ENCODE measurements at regions not wholly inside any gene's neighbourhood (a gene's known extent, or its start where the extent isn't known, plus 50 kb on each side); places are given as distances from the start of the nearest gene placed in this dataset.

DNA sequence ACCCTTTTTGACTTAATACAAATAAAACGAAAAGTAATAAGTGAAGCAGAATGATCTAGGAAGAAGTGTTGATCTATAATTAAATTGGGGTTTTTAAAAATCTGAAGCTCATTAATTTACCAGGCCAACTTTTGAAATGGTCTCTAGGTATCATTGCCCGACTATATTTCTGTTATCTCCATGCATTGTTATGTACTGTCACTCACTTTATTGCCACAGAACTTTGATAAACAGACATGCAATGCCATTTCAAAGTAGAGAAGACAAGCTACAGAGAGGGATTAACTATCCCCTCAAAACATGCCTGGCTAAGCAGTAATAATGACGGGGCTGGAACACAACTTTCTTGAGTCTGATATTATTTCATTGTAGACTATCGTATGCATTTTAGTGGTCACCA, 147.6 kb upstream of the ITGA4 start:
- peak overlapping the region; percentile 88 to 97 (median 92) for H3K27ac Mint-ChIP-seq
- Histone ChIP-seq H3K27ac (ENCODE audit: low read depth, low read length) (peak overlapping the region; percentile 73), H3K27me3 (ENCODE audit: insufficient read depth, low read length) (no peaks in the 10 kb centered on the region), H3K4me3 (ENCODE audit: low read length in 2 of 2) (peak overlapping the region; percentile 3 to 40), H3K9me3 (ENCODE audit: control insufficient read depth in 1 of 2, low read length in 2 of 2) (no peaks in the 10 kb centered on the region), H3K4me1 (ENCODE audit: insufficient read depth, low read length) (peaks cover 96% of the 10 kb centered on the region), H3K36me3 (ENCODE audit: insufficient read depth, low read length) (no peaks in the 10 kb centered on the region)
- intact Hi-C loops (cut with micrococcal nuclease) = loop anchor here (5.0 kb wide), 2 partner anchors 83 to 132 kb away; no protein-coding TSS in a partner anchor
- peak overlapping the region; percentile 45 to 89 (median 82) for H3K4me3 Mint-ChIP-seq
- peaks cover 0 to 1% (median 0%) of the 10 kb centered on the region in 8 donors for H3K9me3 Mint-ChIP-seq
- H3K36me3 Mint-ChIP-seq = no peaks in the 10 kb centered on the region
- ChIA-PET POLR2A (ENCODE audit: partially characterized antibody) (interaction anchor here (0.6 to 16.0 kb wide), 15 partner anchors 9 to 205 kb away, joined by 3 to 374 read pairs (median 5); partner anchors contain the start of gene ITGA4), CTCF (ENCODE audit: partially characterized antibody) (interaction anchor here (1.2 to 7.4 kb wide), 5 partner anchors 10 to 205 kb away, joined by 3 to 46 read pairs (median 7); partner anchors contain the start of gene ITGA4)
- peak in 1 of 5 donors; percentile 12 for DNase-seq
- H3K27me3 Mint-ChIP-seq = no peaks in the 10 kb centered on the region
- peaks cover 51 to 86% (median 69%) of the 10 kb centered on the region in 4 donors for H3K4me1 Mint-ChIP-seq

DNA sequence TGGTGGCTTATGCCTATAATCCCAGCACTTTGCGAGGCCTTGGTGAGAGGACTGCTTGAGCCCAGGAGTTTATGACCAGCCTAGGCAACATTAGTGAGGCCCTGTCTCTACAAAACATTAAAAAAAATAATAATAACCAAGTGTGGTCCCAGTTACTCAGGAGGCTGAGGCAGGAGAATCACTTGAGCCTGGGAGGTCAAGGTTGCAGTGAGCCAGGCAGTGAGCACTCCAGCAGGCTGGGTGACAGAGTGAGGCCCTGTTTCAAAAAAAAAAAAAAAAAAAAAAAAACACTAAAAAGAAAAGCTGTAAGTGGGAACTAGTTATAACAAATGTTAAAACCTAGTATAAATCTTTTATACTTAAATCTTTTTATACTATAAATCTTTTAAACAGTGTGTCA, 146.2 kb upstream of the ITGA4 start:
- H3K36me3 Mint-ChIP-seq = no peaks in the 10 kb centered on the region
- ChIA-PET CTCF (ENCODE audit: partially characterized antibody) (interaction anchor here (1.1 to 7.4 kb wide), 8 partner anchors 9 to 206 kb away, joined by 3 to 46 read pairs (median 6); partner anchors contain the start of gene ITGA4), POLR2A (ENCODE audit: partially characterized antibody) (interaction anchor here (0.7 to 16.0 kb wide), 21 partner anchors 10 to 206 kb away, joined by 3 to 374 read pairs (median 9); partner anchors contain the start of gene ITGA4)
- H3K9me3 ChIP-seq (ENCODE audit: control insufficient read depth in 1 of 2, low read length in 2 of 2) = no peaks in the 10 kb centered on the region
- no peaks in the 10 kb centered on the region for H3K27me3 Mint-ChIP-seq
- H3K36me3 ChIP-seq (ENCODE audit: insufficient read depth, low read length) = no peaks in the 10 kb centered on the region
- DNase-seq = no peak
- H3K4me1 Mint-ChIP-seq = peaks cover 41 to 72% (median 56%) of the 10 kb centered on the region in 4 donors
- peaks cover 0 to 1% (median 0%) of the 10 kb centered on the region in 8 donors for H3K9me3 Mint-ChIP-seq
- H3K27me3 ChIP-seq (ENCODE audit: insufficient read depth, low read length) = no peaks in the 10 kb centered on the region
- peak overlapping the region in 1 of 8 donors; percentile 18 for H3K4me3 Mint-ChIP-seq
- H3K27ac Mint-ChIP-seq = peak overlapping the region in 5 of 7 donors; percentile 13 to 47 (median 41)
- intact Hi-C loops (cut with micrococcal nuclease) = no loop called here
- no peak overlapping the region for H3K4me3 ChIP-seq (ENCODE audit: low read length in 2 of 2)
- H3K27ac ChIP-seq (ENCODE audit: low read depth, low read length) = no peak overlapping the region
- H3K4me1 ChIP-seq (ENCODE audit: insufficient read depth, low read length) = peaks cover 90% of the 10 kb centered on the region

DNA sequence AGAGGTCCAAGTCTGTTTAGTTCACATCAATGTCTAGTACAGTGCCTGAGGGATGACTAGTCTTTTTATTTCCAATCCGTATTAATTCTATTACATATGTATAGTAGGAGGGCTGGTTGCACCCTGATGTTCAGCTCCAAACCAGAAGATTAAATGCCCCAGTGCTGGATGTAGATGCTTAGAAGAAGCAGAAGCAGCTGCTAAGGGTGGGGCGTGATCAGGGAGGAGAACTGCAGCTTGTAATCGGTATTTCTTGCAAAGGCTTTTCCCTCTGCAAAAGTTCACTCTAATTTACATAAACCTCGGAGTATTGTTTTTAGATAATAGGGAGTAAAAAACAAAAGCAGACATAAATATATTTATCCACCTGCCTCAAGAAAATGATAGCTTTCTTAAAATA, 145.3 kb upstream of the ITGA4 start:
- H3K36me3 ChIP-seq (ENCODE audit: insufficient read depth, low read length) = no peaks in the 10 kb centered on the region
- no peaks in the 10 kb centered on the region for H3K36me3 Mint-ChIP-seq
- peaks cover 82% of the 10 kb centered on the region for H3K4me1 ChIP-seq (ENCODE audit: insufficient read depth, low read length)
- CTCF ChIA-PET (ENCODE audit: partially characterized antibody) = interaction anchor here (1.0 to 3.7 kb wide), 13 partner anchors 8 to 207 kb away, joined by 3 to 27 read pairs (median 4); partner anchors contain the start of gene ITGA4
- H3K4me1 Mint-ChIP-seq = peaks cover 37 to 63% (median 50%) of the 10 kb centered on the region in 4 donors
- peak overlapping the region; percentile 88 to 97 (median 95) for H3K27ac Mint-ChIP-seq
- POLR2A ChIA-PET (ENCODE audit: partially characterized antibody) = interaction anchor here (0.7 to 16.0 kb wide), 30 partner anchors 9 to 207 kb away, joined by 3 to 374 read pairs (median 6); partner anchors contain the start of gene ITGA4
- H3K27me3 Mint-ChIP-seq = no peaks in the 10 kb centered on the region
- no peaks in the 10 kb centered on the region for H3K27me3 ChIP-seq (ENCODE audit: insufficient read depth, low read length)
- intact Hi-C loops (cut with micrococcal nuclease) = loop anchor here (2.0 kb wide), 1 partner anchor 145 kb away; the partner anchor contains the start of gene ITGA4
- H3K9me3 ChIP-seq (ENCODE audit: control insufficient read depth in 1 of 2, low read length in 2 of 2) = no peaks in the 10 kb centered on the region
- DNase-seq = peak in 1 of 5 donors; percentile 10
- peak overlapping the region in 1 of 2 donors; percentile 27 for H3K4me3 ChIP-seq (ENCODE audit: low read length in 2 of 2)
- H3K27ac ChIP-seq (ENCODE audit: low read depth, low read length) = peak overlapping the region; percentile 46
- peaks cover 0 to 1% (median 0%) of the 10 kb centered on the region in 8 donors for H3K9me3 Mint-ChIP-seq
- peak overlapping the region in 7 of 8 donors; percentile 58 to 77 (median 74) for H3K4me3 Mint-ChIP-seq

DNA sequence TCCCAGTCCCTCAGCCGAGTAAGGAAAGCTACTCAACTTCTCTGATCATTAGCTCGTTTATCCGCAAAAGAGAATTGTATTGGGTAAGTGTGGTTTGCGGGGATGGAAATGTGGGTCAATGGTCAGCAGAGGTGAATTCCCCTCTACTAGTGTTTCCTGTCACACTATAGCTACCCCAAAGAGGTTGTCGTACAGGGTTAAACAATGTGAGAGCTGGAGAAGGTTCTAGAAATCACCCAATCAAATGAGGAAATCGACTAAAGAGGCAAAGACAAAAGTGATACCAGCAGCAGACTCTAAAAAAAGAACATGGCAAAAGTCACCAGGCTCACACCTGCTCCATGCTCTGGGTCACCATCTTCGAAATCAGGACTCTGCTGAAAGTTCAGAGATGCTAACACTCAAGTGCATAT, 144.7 kb upstream of the ITGA4 start:
- H3K9me3 ChIP-seq (ENCODE audit: control insufficient read depth in 1 of 2, low read length in 2 of 2) = no peaks in the 10 kb centered on the region
- Mint-ChIP-seq H3K9me3 (peaks cover 0 to 1% (median 0%) of the 10 kb centered on the region in 8 donors), H3K27me3 (no peaks in the 10 kb centered on the region), H3K36me3 (no peaks in the 10 kb centered on the region), H3K4me3 (peak overlapping the region; percentile 12 to 77 (median 71)), H3K4me1 (peaks cover 34 to 56% (median 46%) of the 10 kb centered on the region in 4 donors), H3K27ac (peak overlapping the region; percentile 88 to 97 (median 95))
- no peaks in the 10 kb centered on the region for H3K36me3 ChIP-seq (ENCODE audit: insufficient read depth, low read length)
- H3K4me1 ChIP-seq (ENCODE audit: insufficient read depth, low read length) = peaks cover 75% of the 10 kb centered on the region
- ChIA-PET POLR2A (ENCODE audit: partially characterized antibody) (interaction anchor here (0.7 to 16.0 kb wide), 27 partner anchors 12 to 207 kb away, joined by 3 to 374 read pairs (median 6); partner anchors contain the start of gene ITGA4), CTCF (ENCODE audit: partially characterized antibody) (interaction anchor here (1.0 to 3.7 kb wide), 14 partner anchors 8 to 207 kb away, joined by 3 to 27 read pairs (median 4); partner anchors contain the start of gene ITGA4)
- H3K27me3 ChIP-seq (ENCODE audit: insufficient read depth, low read length) = no peaks in the 10 kb centered on the region
- intact Hi-C loops (cut with micrococcal nuclease) = loop anchor here (2.0 kb wide), 1 partner anchor 144 kb away; the partner anchor contains the start of gene ITGA4
- peak overlapping the region; percentile 46 for H3K27ac ChIP-seq (ENCODE audit: low read depth, low read length)
- DNase-seq = peak; percentile 38 to 55 (median 45)
- H3K4me3 ChIP-seq (ENCODE audit: low read length in 2 of 2) = peak overlapping the region in 1 of 2 donors; percentile 27

DNA sequence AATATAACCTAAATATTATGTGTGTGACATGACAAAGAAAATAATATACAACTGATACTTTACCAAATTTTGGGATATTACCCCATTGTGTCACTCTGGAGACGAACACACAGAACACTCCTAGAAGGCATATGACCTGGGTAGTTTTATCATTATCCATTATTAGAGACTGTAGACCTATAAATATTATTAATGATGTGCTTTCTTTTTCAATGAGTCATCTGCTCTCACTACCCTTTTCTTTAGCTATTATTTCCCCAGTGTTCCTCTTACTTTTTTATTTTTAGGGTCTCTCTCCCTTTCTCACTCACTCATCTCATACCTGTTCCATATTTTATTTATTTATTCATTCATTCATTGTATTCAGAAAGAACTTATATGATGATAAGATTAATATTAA, 143.3 kb upstream of the ITGA4 start:
- H3K9me3 Mint-ChIP-seq = peaks cover 0 to 1% (median 0%) of the 10 kb centered on the region in 8 donors
- H3K27me3 Mint-ChIP-seq = no peaks in the 10 kb centered on the region
- peaks cover 62% of the 10 kb centered on the region for H3K4me1 ChIP-seq (ENCODE audit: insufficient read depth, low read length)
- CTCF ChIA-PET (ENCODE audit: partially characterized antibody) = interaction anchor here (1.0 to 3.7 kb wide), 5 partner anchors 10 to 144 kb away, joined by 3 to 27 read pairs (median 6); partner anchors contain the start of gene ITGA4
- DNase-seq = no peak
- H3K36me3 Mint-ChIP-seq = no peaks in the 10 kb centered on the region
- no peaks in the 10 kb centered on the region for H3K27me3 ChIP-seq (ENCODE audit: insufficient read depth, low read length)
- POLR2A ChIA-PET (ENCODE audit: partially characterized antibody) = interaction anchor here (0.9 to 16.0 kb wide), 9 partner anchors 8 to 209 kb away, joined by 3 to 374 read pairs (median 12); partner anchors contain the start of gene ITGA4
- H3K4me3 Mint-ChIP-seq = peak overlapping the region in 4 of 8 donors; percentile 13 to 77 (median 63)
- H3K27ac ChIP-seq (ENCODE audit: low read depth, low read length) = peak overlapping the region; percentile 46
- H3K9me3 ChIP-seq (ENCODE audit: control insufficient read depth in 1 of 2, low read length in 2 of 2) = no peaks in the 10 kb centered on the region
- H3K36me3 ChIP-seq (ENCODE audit: insufficient read depth, low read length) = no peaks in the 10 kb centered on the region
- peak overlapping the region; percentile 88 to 97 (median 94) for H3K27ac Mint-ChIP-seq
- intact Hi-C loops (cut with micrococcal nuclease) = loop anchor here (2.0 kb wide), 1 partner anchor 143 kb away; the partner anchor contains the start of gene ITGA4
- H3K4me1 Mint-ChIP-seq = peaks cover 23 to 43% (median 36%) of the 10 kb centered on the region in 4 donors
- no peak overlapping the region for H3K4me3 ChIP-seq (ENCODE audit: low read length in 2 of 2)

DNA sequence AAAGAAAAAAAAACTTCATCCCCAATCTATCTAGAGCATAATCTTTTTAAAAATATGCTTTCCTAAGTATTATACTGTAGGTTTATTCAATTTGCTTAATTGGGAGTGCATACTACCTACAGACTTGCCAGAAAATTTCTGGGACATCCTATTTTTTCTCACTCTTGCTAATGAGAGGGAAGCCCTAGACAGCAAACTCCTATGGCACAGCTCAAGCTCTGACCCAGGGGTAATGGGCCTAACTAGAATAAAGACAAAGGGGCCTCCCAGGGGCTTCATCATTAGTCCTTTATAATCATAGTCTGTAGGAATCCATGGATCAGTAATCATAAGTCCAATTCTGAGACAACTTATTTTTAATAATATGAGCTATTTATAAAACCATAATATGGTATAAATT, 142.6 kb upstream of the ITGA4 start:
- no peak overlapping the region for H3K4me3 ChIP-seq (ENCODE audit: low read length in 2 of 2)
- peaks cover 0 to 1% (median 0%) of the 10 kb centered on the region in 8 donors for H3K9me3 Mint-ChIP-seq
- H3K4me1 Mint-ChIP-seq = peaks cover 20 to 36% (median 31%) of the 10 kb centered on the region in 4 donors
- peak overlapping the region in 5 of 8 donors; percentile 33 to 62 (median 59) for H3K4me3 Mint-ChIP-seq
- H3K27ac Mint-ChIP-seq = peak overlapping the region; percentile 83 to 96 (median 91)
- no peaks in the 10 kb centered on the region for H3K27me3 ChIP-seq (ENCODE audit: insufficient read depth, low read length)
- no peaks in the 10 kb centered on the region for H3K36me3 Mint-ChIP-seq
- peaks cover 56% of the 10 kb centered on the region for H3K4me1 ChIP-seq (ENCODE audit: insufficient read depth, low read length)
- H3K36me3 ChIP-seq (ENCODE audit: insufficient read depth, low read length) = no peaks in the 10 kb centered on the region
- no peak overlapping the region for H3K27ac ChIP-seq (ENCODE audit: low read depth, low read length)
- no peaks in the 10 kb centered on the region for H3K27me3 Mint-ChIP-seq
- POLR2A ChIA-PET (ENCODE audit: partially characterized antibody) = interaction anchor here (0.9 to 16.0 kb wide), 7 partner anchors 9 to 209 kb away, joined by 3 to 374 read pairs (median 10); partner anchors contain the start of gene ITGA4
- intact Hi-C loops (cut with micrococcal nuclease) = no loop called here
- no peak for DNase-seq
- CTCF ChIA-PET (ENCODE audit: partially characterized antibody) = interaction anchor here (1.0 to 3.7 kb wide), 4 partner anchors 10 to 143 kb away, joined by 3 to 27 read pairs (median 3); partner anchors contain the start of gene ITGA4
- H3K9me3 ChIP-seq (ENCODE audit: control insufficient read depth in 1 of 2, low read length in 2 of 2) = no peaks in the 10 kb centered on the region

Measured in CD4-positive, alpha-beta memory T cell (primary cell).